GM18511 (cell line): ENCODE measurements at regions not wholly inside any gene's neighbourhood (a gene's known extent, or its start where the extent isn't known, plus 50 kb on each side); places are given as distances from the start of the nearest gene placed in this dataset.
"Not testable (repeated sequence)": the region's sequence is repeated elsewhere in the genome, so short reads cannot be mapped to it uniquely, and the experiment has no call there.

Experiments
- ATAC-seq: cut with Tn5 transposase; IDR thresholded peaks from one replicate; pipeline ENCODE4 v1.9.1; 2021; ENCODE audit warnings: mild to moderate bottlenecking, moderate library complexity; ENCODE audit not compliant: unreplicated experiment

- no peak for ATAC-seq
Measured at GRCh38 chr4:20196476-20196875, 55.2 kb upstream of the SLIT2 start.

- ATAC-seq: no peak
Measured at GRCh38 chr4:20195071-20195885, 56.4 kb upstream of the SLIT2 start.

DNA sequence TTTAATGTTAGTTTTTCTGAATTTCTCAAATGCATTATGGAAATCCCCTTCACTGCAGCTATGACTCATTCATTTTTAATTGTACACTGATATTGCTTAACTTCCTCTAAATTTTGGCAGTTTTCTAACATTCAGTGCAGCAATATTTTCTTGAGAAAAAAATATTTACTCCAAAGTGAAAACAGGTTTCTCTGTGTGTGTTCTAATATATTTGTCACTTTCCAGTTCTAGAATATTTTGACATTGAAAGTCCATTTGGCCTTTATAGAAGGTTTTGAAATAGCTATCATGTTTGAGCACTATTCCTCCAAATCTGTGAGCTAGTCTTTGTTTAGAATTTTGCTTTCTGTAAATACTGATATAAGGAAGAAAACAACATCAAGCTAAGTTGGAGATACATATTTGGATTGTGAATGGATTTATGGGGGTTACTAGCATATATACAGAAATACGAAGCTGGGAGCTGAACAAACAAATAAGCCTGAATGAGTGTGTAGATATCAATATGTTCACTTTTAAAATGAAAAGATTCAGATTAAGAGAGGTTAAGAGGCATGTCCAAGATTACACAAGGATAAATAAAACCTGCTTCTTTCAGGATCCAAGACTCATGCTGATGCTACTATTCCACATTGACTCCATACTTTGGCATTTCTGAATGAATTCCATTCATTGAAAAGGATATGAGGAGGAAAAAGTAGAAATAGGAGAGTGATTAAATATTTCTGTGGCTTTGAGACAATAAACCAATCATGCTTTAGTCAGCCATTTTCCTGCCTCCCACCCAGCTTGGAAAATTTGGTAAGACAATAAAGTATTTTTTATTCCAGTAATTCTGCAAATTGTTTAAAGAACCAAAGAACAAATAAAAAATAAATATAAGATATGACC lies 57.3 kb upstream of the SLIT2 start:
- no peak for ATAC-seq

DNA sequence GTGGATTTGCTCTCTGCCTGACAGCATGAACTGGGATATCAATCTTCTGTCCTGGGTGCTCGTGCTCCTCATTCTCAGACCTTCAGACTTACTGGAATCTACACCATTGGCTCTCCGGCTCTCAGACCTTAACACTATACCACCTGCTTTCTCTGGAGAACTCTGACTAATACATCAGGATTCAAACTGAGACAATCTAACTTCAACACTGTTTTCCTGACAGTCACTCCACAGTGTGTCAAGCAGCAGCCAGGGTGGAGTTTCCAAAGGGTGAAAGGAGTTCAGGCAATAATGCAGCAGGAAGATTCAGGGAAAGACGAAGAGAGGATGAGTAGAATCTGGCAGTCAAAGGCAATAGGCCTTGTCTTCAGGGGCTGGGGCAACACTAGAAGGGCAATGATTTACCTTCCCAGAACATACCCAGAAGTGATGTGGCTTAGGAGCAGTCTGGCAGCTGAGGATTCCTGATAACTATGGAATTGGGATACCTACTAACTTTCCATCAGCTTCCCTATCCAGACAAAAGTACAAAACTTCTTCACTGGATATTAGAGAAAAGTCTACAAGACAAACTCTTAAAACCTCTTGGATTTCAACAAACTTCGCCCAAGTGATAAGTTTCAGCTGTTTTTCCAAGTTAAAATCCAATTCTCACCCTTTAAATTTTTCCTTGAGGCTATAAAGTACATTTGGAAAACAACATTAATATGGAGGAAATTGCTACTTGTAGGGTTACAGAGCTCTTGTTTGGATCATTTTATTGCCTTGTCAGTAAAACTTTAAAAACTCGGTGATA lies 58.4 kb upstream of the SLIT2 start:
- no peak for ATAC-seq

- ATAC-seq: no peak
Measured at GRCh38 chr4:20192736-20193135, 59.0 kb upstream of the SLIT2 start.

GRCh38 chr4:20185103-20185502 lies 66.6 kb upstream of the SLIT2 start:
- no peak for ATAC-seq

- not testable (repeated sequence) for ATAC-seq
Measured at GRCh38 chr4:20183131-20183530, 68.6 kb upstream of the SLIT2 start.

GRCh38 chr4:20181926-20182325 lies 69.8 kb upstream of the SLIT2 start:
- no peak for ATAC-seq

DNA sequence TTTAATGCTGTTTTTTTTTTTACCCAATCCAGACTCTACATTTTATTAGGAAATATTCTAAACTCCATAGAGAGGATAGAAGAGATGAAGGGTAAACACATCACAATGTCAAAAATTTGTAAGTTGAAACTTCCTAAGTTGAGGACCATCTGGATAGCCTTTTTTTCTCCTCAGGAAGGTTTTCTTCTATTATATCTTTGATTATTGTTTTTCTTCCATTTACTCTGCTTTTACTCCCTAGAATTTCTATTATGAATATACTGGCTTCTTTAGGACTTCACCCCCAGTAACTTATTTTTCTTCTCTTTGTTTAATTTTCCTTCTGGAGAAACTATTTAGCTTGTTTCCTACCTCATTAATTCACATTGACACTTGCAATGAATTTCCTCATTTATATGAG lies 71.2 kb upstream of the SLIT2 start:
- no peak for ATAC-seq

GRCh38 chr4:20178902-20179576 lies 72.7 kb upstream of the SLIT2 start:
- ATAC-seq: no peak

DNA sequence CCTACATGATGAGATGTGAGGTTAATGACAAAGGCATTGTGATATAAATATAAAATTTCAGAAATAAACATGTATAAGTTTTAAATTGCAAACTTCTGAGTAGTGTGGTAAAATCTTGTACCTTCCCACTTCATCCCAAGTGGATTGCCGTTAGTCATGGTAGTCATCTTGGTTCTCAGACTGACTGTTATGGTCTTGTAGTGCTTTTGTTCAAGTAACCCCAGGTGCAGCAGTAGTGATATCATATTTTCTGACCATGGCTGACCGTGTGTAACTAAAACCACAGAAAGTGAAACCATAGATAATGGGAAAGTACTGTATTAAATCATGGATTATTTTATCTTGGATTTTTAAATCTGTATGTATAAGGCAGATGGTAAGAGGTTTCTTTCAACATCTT lies 74.8 kb upstream of the SLIT2 start:
- no peak for ATAC-seq

DNA sequence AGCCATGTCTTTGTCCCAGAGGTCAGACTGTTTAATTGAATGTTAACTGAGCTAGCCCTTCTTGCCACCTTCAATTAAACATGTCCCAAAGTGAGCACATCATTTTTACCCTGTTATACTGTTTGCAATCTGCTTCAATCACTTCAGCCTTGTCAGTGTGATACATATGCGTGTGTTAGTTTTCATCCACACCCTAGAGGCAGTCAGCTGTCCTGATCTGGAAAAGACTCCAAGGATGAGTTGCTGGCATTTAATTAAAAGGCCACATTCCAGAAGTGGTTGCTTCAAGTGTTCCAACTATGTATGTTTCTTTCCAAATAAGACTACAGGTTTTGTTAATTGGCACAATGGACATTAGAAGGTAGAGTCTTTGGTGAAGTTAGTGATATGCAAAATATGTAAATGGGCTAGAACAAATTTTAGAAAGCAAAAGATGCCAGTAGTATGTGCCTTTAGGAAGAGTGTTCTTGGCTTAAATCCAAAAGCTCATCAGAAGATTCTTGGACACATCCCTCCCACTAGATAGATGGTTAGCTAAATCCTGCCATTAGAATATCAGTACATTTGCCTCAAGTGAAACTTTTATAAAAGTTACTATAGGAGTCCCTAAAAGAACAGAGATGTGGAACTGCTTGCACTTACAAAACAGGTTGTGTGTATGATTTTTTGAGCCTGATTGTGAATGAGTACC lies 79.5 kb upstream of the SLIT2 start:
- ATAC-seq: no peak

DNA sequence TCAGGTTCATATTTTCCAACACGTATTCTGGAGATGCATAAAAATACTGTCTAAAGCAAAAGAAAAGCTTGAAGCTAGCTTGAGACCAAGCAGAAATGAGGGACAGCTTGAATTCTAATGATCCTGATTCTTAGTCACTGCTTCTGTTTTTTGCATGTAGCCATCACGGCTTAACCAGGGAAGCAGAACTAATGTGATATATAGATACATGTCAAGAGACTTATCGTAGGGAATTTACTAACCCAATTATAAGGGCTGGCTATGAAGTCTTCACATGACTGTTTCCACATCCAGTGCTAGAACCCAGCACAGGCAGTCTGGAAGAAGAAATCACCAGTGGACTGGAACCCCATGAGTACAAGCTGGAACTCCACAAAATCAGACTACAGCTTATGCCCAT lies 85.2 kb upstream of the SLIT2 start:
- no peak for ATAC-seq

GRCh38 chr4:20159516-20159915 lies 92.2 kb upstream of the SLIT2 start:
- no peak for ATAC-seq

DNA sequence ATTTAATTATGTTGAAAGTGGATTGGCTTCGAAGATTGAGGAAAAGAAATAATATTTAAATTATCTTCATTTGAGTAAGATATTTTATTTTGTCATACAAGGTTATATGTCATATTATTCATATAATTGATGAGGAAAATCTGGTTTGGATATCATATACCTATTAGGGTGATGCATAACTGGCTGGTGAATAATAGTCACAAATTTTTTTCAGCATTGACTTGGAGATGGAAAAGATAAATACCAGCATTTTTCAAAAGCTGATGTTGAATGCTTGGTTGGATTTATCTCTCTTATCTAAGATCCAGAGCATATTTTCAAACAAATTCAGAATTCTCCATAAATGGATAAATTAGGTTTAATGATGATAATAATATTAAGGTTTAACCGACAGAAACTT lies 93.5 kb upstream of the SLIT2 start:
- ATAC-seq: no peak

- ATAC-seq: no peak
Measured at GRCh38 chr4:20151436-20151835, 100.3 kb upstream of the SLIT2 start.

GRCh38 chr4:20149143-20149542 lies 102.6 kb upstream of the SLIT2 start:
- not testable (repeated sequence) for ATAC-seq

DNA sequence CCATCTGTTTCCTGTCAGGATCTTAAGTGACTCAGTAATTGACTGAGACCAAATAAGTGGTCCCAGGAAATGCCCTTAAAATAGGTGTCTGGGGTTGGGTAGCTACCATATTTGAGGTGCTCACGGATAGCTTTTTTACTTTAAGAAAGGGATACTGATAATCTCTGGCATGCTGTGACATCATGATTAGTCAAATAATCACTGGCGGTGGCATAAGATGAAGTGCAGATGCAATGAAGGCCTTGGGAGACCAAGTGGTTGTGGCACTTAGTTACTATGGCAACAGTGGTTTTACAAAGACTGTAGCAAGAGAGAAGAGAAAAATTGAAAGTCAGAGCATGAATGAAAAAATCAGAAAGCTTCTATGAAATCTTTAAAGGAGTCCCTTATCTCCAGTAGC lies 114.5 kb upstream of the SLIT2 start:
- no peak for ATAC-seq

DNA sequence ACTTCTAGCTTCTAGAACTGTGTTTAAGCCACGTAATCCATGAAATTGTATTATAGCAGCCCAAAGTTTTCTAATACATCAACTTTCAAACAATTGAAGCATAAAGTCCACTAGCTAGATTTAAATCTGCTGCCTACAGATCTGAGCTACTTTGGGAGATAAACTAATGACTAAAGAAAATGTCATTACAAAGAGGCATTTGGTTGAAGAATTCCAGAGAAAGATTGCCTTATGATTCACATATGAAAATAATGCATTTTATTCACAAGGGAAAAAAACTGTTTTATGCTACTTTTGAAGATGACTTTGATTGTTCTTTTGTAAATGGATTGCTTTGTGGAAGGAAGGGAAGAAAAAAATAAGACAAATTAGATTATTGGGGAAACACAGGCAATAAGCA lies 124.1 kb upstream of the SLIT2 start:
- no peak for ATAC-seq

DNA sequence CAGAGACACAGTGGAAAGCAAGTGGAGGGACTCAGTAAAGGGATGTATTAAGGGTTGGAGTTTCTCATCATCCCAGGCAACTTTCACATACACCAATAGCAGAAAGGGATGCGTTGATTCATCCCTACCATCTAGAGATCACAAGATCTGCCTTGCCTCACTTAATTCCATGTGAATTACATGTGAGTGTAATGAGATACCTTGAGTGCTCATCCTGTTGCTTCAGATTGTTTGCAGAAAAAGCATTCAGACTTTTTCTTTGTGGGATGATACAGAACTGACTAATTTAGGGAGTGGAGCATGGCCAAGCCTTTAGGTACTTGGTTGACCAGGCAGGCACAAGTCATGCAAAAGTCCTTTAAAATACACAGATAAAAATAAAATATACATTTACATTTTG lies 124.8 kb upstream of the SLIT2 start:
- no peak for ATAC-seq
